ENCODE measurements at regions not wholly inside any gene's neighbourhood (a gene's known extent, or its start where the extent isn't known, plus 50 kb on each side); places are given as distances from the start of the nearest gene placed in this dataset.

DNA sequence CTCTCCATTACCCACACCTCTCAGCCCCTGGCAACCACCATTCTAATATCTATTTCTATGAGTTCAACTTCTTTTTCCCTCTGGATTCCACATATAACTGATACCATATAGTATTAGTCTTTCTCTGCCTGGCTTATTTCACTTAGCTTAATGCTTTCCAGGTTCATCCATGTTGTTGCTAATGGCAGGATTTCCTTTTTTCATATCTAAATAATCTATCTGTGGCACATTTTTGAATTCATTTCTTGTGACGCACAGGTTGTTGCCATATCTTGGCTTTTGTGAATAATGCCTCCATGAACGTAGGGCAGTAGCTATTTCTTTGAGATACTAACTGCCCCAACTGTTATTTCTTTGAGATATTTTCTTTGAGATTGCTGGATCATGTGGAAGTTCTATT, 235.6 kb downstream of the SPRY2 start:
- Mint-ChIP-seq H3K27ac (no peak overlapping the region), H3K36me3 (ENCODE audit: low read depth) (no peaks in the 10 kb centered on the region), H3K4me3 (no peak overlapping the region), H3K9me3 (peaks cover 3% of the 10 kb centered on the region), H3K4me1 (ENCODE audit: low read depth) (no peaks in the 10 kb centered on the region), H3K27me3 (no peaks in the 10 kb centered on the region)
- no peak for TF ChIP-seq CTCF (IDR thresholded peaks at IDR 0.05)
- intact Hi-C loops (cut with DNase I, micrococcal nuclease) = no loop called here
- ChIA-PET POLR2A (no interaction called here), CTCF (no interaction called here)
- H3K27me3 ChIP-seq (ENCODE audit: control insufficient read depth in 1 of 2, insufficient read depth in 2 of 2, low read length in 2 of 2) = no peaks in the 10 kb centered on the region
- ATAC-seq (ENCODE audit: poor library complexity) (no peak), DNase-seq (no peak)
- H3K4me3 ChIP-seq (ENCODE audit: low read length) = no peak overlapping the region
- no peak overlapping the region for H3K27ac ChIP-seq (ENCODE audit: low read depth in 1 of 2, low read length in 2 of 2)
- H3K36me3 ChIP-seq (ENCODE audit: insufficient read depth, low read length) = no peaks in the 10 kb centered on the region
- no peaks in the 10 kb centered on the region for H3K9me3 ChIP-seq (ENCODE audit: control insufficient read depth in 1 of 2, insufficient read depth in 1 of 2, low read length in 2 of 2)
- H3K4me1 ChIP-seq (ENCODE audit: insufficient read depth, low read length) = no peaks in the 10 kb centered on the region

- Mint-ChIP-seq H3K36me3 (ENCODE audit: low read depth) (no peaks in the 10 kb centered on the region), H3K27me3 (no peaks in the 10 kb centered on the region), H3K4me3 (no peak overlapping the region), H3K27ac (no peak overlapping the region), H3K4me1 (ENCODE audit: low read depth) (no peaks in the 10 kb centered on the region), H3K9me3 (peaks cover 3% of the 10 kb centered on the region)
- ATAC-seq (ENCODE audit: poor library complexity) (no peak), DNase-seq (no peak)
- no peaks in the 10 kb centered on the region for H3K36me3 ChIP-seq (ENCODE audit: insufficient read depth, low read length)
- H3K27me3 ChIP-seq (ENCODE audit: control insufficient read depth in 1 of 2, insufficient read depth in 2 of 2, low read length in 2 of 2) = no peaks in the 10 kb centered on the region
- H3K4me1 ChIP-seq (ENCODE audit: insufficient read depth, low read length) = no peaks in the 10 kb centered on the region
- no peak overlapping the region for H3K4me3 ChIP-seq (ENCODE audit: low read length)
- no peak for TF ChIP-seq CTCF (IDR thresholded peaks at IDR 0.05)
- ChIA-PET POLR2A (no interaction called here), CTCF (no interaction called here)
- intact Hi-C loops (cut with DNase I, micrococcal nuclease) = no loop called here
- H3K9me3 ChIP-seq (ENCODE audit: control insufficient read depth in 1 of 2, insufficient read depth in 1 of 2, low read length in 2 of 2) = no peaks in the 10 kb centered on the region
- no peak overlapping the region for H3K27ac ChIP-seq (ENCODE audit: low read depth in 1 of 2, low read length in 2 of 2)
These were observed 239.9 kb downstream of the SPRY2 start for GRCh38 chr13:80101040-80101439.

DNA sequence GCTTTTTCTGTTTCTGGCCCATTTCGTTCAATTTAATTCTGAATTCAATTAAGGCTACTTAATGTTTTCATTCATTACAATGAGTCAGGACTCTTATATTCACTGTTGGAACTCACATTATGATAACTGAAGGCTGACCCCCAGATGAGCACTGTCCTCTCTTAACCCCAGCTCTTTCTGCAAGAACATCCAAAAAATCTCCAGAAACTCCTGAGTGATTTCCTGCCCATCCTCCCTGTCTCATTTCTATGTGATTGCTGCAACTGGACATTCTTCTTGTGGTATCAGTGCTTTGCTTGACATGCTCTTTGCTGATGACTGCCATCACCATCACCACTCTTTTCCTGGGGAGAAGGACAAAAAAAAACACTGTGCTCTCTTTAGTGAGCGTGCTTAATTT, 240.3 kb downstream of the SPRY2 start:
- H3K27ac Mint-ChIP-seq = no peak overlapping the region
- Histone ChIP-seq H3K4me3 (ENCODE audit: low read length) (no peak overlapping the region), H3K9me3 (ENCODE audit: control insufficient read depth in 1 of 2, insufficient read depth in 1 of 2, low read length in 2 of 2) (no peaks in the 10 kb centered on the region), H3K36me3 (ENCODE audit: insufficient read depth, low read length) (no peaks in the 10 kb centered on the region), H3K4me1 (ENCODE audit: insufficient read depth, low read length) (no peaks in the 10 kb centered on the region), H3K27me3 (ENCODE audit: control insufficient read depth in 1 of 2, insufficient read depth in 2 of 2, low read length in 2 of 2) (no peaks in the 10 kb centered on the region), H3K27ac (ENCODE audit: low read depth in 1 of 2, low read length in 2 of 2) (no peak overlapping the region)
- ChIA-PET CTCF (no interaction called here), POLR2A (no interaction called here)
- ATAC-seq (ENCODE audit: poor library complexity) (no peak), DNase-seq (no peak)
- H3K4me3 Mint-ChIP-seq = no peak overlapping the region
- peaks cover 3% of the 10 kb centered on the region for H3K9me3 Mint-ChIP-seq
- H3K36me3 Mint-ChIP-seq (ENCODE audit: low read depth) = no peaks in the 10 kb centered on the region
- intact Hi-C loops (cut with DNase I, micrococcal nuclease) = no loop called here
- no peaks in the 10 kb centered on the region for H3K27me3 Mint-ChIP-seq
- no peaks in the 10 kb centered on the region for H3K4me1 Mint-ChIP-seq (ENCODE audit: low read depth)
- TF ChIP-seq CTCF (IDR thresholded peaks at IDR 0.05) = no peak

Data from CD4-positive, alpha-beta T cell (primary cell).